ENCODE measurements at regions not wholly inside any gene's neighbourhood (a gene's known extent, or its start where the extent isn't known, plus 50 kb on each side); places are given as distances from the start of the nearest gene placed in this dataset.

GRCh38 chr14:106044949-106045596, 518.7 kb downstream of the TMEM121 start:
- no peak for TF ChIP-seq EP300 (IDR thresholded peaks at IDR 0.05; ENCODE audit: borderline replicate concordance in 1 of 2, low read depth in 2 of 2, low read length in 2 of 2)
- no peak for TF ChIP-seq NANOG (IDR thresholded peaks at IDR 0.05; ENCODE audit: insufficient read depth, low read depth, low read length, poor library complexity, severe bottlenecking)
- no peak for TF ChIP-seq CEBPB (IDR thresholded peaks at IDR 0.05; ENCODE audit: low read depth, low read length)
- no peak for TF ChIP-seq POLR2A (IDR thresholded peaks at IDR 0.05; ENCODE audit: control extremely low read depth in 1 of 2, low read depth in 2 of 2, low read length in 2 of 2)
- TF ChIP-seq POU5F1 (IDR thresholded peaks at IDR 0.05; ENCODE audit: low read depth, low read length), result no peak

Data from H1 (cell line).